ACC112 (cell line): ENCODE measurements at regions not wholly inside any gene's neighbourhood (a gene's known extent, or its start where the extent isn't known, plus 50 kb on each side); places are given as distances from the start of the nearest gene placed in this dataset.

Experiments
- H2AFZ ChIP-seq: fragments of 200-600 bp; sonication (generic); one replicate; pipeline ENCODE4 v1.6.0; 2017; ENCODE audit warnings: antibody characterized with exemption, low read length; ENCODE audit not compliant: unreplicated experiment
- H3K27ac ChIP-seq: fragments of 200-600 bp; sonication (generic); 2 replicates; pipeline ENCODE4 v1.5.1; 2014; ENCODE audit warnings: low read depth, mild to moderate bottlenecking, antibody characterized with exemption, low read length, moderate library complexity
- H3K27me3 ChIP-seq: fragments of 200-600 bp; sonication (generic); 2 replicates; pipeline ENCODE4 v1.6.1; 2014; ENCODE audit warnings: mild to moderate bottlenecking, antibody characterized with exemption, low read length, moderate library complexity, mixed read lengths; ENCODE audit not compliant: insufficient read depth
- H3K36me3 ChIP-seq: fragments of 200-600 bp; sonication (generic); 2 replicates; pipeline ENCODE4 v1.6.1; 2016; ENCODE audit warnings: mild to moderate bottlenecking, antibody characterized with exemption, low read length, moderate library complexity, mixed read lengths; ENCODE audit not compliant: insufficient read depth
- H3K4me1 ChIP-seq: fragments of 200-600 bp; sonication (generic); one replicate; pipeline ENCODE4 v1.6.1; 2016; ENCODE audit warnings: low read length, mixed read lengths; ENCODE audit not compliant: insufficient read depth, unreplicated experiment, control insufficient read depth
- H3K4me3 ChIP-seq: fragments of 200-600 bp; sonication (generic); 2 replicates; pipeline ENCODE4 v1.5.1; 2014; ENCODE audit warnings: mild to moderate bottlenecking, low read depth, low read length
- H3K79me2 ChIP-seq: fragments of 200-600 bp; sonication (generic); one replicate; pipeline ENCODE4 v1.6.0; 2016; ENCODE audit warnings: low read length; ENCODE audit not compliant: control insufficient read depth, unreplicated experiment, insufficient read depth

DNA sequence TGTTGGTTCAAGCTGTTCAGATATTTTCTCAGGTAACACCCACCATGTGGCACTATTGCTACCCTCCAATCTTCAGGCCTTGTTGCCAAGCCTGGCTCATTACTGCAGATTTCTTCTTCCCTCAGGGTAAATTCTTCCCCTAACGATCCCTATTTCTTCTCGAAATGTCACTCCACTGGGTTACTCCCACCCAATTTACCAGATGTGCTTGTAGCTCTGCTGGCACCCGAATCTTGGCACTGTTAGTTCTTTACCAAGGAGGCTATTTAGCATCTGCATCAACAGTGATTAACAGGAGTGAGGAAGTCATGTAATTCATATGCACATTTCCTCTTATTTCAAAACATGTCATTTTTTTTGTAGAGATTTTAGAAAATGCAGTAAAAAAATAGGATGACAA lies 217.1 kb upstream of the CYRIA start:
- Histone ChIP-seq H3K4me3 (no peak overlapping the region), H2AFZ (no peak overlapping the region), H3K36me3 (no peaks in the 10 kb centered on the region), H3K79me2 (no peaks in the 10 kb centered on the region), H3K27ac (no peak overlapping the region), H3K4me1 (no peaks in the 10 kb centered on the region), H3K27me3 (no peaks in the 10 kb centered on the region)

DNA sequence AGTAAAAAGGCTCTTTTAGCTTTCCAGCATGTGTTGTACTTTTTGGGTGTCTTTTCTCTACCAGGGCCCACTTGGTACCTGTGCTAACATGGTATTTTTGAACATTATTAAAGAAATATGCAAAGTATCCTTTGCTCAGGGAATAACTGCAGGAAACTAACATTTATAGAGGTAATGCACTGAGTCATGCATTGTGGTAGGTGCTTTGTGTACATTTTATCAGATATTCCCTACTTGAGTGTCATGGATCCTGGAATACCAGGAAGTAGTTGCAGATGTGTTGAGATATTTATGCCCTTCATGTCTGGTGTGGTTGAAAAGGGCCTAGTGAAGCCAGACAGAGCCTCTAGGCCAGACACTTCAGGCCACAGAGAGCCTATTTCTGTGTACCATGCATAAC lies 215.5 kb upstream of the CYRIA start:
- Histone ChIP-seq H3K27ac (no peak overlapping the region), H3K36me3 (no peaks in the 10 kb centered on the region), H3K27me3 (no peaks in the 10 kb centered on the region), H3K79me2 (no peaks in the 10 kb centered on the region), H3K4me1 (no peaks in the 10 kb centered on the region), H3K4me3 (no peak overlapping the region), H2AFZ (no peak overlapping the region)

DNA sequence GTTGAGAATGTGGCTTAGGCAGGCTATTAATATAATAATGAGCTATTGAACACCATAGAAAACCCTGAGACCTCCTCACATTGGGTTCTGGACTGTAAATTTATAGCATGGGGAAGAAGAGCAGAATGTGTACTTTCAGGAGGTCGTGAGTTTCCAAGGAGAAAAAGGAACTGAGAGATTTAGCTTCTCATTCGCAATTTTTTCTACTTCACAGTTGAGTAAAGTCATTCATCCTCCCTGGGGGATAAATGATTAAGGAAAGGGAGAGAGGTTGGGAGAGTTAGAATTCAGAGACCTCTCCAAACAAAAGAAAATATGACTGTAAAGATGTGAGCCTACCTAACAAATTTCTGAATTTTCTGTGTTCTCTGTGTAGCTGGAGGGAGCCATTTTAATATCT lies 205.8 kb upstream of the CYRIA start:
- Histone ChIP-seq H2AFZ (no peak overlapping the region), H3K27ac (no peak overlapping the region), H3K4me1 (no peaks in the 10 kb centered on the region), H3K36me3 (no peaks in the 10 kb centered on the region), H3K4me3 (no peak overlapping the region), H3K27me3 (no peaks in the 10 kb centered on the region), H3K79me2 (no peaks in the 10 kb centered on the region)

DNA sequence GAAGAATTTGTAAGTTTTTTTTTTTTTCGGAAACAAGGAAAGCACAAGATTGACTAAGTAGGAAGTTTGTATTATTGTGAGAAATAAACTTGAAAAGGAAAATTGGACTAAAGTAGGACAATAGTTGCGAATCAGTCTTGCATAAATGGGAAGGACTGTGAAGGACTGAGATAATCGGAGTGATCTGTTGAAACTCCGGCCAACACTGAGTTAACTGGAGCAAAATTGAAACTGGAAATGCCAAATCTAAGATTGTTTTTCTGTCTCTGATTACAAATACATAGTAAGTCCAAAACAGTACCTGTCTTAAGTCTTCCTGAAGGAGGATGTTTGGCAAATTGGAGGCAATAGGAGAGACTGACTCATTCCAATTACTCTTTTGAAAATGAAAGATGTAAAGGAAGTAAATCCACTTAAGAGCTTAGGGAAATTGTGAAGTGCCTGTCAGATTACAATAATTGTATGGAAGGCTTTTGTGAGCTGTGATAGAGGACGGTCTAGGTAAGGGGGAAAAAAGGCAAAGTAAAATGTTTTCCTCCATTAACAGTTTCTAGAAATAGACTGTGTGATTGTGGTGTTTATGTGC lies 204.9 kb upstream of the CYRIA start:
- Histone ChIP-seq H2AFZ (no peak overlapping the region), H3K27me3 (no peaks in the 10 kb centered on the region), H3K4me3 (no peak overlapping the region), H3K79me2 (no peaks in the 10 kb centered on the region), H3K4me1 (no peaks in the 10 kb centered on the region), H3K36me3 (no peaks in the 10 kb centered on the region), H3K27ac (no peak overlapping the region)

DNA sequence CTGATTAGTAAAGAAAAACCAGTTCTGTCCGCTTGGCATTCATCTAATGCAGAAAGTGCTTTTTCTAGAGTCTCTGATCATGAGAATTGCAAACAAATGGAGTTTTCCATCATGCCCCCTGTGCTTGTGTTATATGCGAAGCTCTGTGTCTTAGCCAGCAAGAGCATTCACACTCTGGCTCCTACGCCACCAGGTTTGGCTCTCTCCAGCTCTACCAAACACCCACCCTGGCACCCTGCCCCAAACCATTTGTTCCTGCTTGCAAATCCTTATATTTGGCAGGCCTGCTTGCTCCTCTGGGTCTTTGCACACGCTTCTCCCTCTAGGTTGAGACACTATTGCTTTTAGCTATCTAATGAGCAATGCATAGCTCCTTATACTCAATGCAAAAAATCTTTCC lies 204.1 kb upstream of the CYRIA start:
- Histone ChIP-seq H3K79me2 (no peaks in the 10 kb centered on the region), H3K27me3 (no peaks in the 10 kb centered on the region), H3K4me1 (no peaks in the 10 kb centered on the region), H3K4me3 (no peak overlapping the region), H3K27ac (no peak overlapping the region), H2AFZ (no peak overlapping the region), H3K36me3 (no peaks in the 10 kb centered on the region)

DNA sequence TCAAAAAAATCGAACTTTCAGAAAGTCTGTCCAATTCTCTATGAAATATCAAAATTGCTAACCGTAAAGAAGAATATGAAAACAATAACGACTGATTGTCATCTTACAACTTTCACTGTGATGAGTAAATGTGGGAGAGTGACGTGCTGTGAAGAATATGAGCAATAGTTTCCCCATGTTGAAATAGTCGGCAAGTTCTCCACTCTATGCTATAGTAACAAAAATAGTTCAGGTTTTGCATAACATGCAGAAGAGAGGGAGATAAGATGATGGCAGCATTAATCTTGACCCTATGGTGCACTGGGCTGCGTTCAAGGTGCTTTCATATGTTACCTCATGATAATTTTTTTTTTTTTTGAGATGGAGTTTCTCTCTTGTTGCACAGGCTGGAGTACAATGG lies 196.8 kb upstream of the CYRIA start:
- Histone ChIP-seq H3K4me1 (no peaks in the 10 kb centered on the region), H3K79me2 (no peaks in the 10 kb centered on the region), H3K27me3 (no peaks in the 10 kb centered on the region), H3K4me3 (no peak overlapping the region), H3K27ac (no peak overlapping the region), H3K36me3 (no peaks in the 10 kb centered on the region), H2AFZ (no peak overlapping the region)

DNA sequence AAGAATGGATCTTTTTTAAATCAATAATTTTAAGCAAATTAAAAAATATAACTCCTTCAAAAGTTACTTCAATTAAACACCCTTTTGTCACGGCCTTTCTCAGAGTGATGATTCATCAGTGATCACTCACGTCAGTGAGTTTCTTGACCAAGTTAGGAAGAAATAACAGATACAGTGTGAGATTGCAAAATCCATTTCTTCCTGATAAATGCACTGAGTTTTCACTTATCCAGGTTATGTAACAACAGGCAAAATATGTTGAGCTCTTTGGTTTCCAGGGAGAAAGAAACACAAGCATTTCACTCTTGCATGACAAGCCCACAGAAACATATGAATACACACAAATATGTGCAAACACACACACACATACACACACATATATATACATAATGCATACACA lies 195.9 kb upstream of the CYRIA start:
- Histone ChIP-seq H3K27ac (no peak overlapping the region), H3K4me3 (no peak overlapping the region), H3K4me1 (no peaks in the 10 kb centered on the region), H3K36me3 (no peaks in the 10 kb centered on the region), H3K79me2 (no peaks in the 10 kb centered on the region), H2AFZ (no peak overlapping the region), H3K27me3 (no peaks in the 10 kb centered on the region)

DNA sequence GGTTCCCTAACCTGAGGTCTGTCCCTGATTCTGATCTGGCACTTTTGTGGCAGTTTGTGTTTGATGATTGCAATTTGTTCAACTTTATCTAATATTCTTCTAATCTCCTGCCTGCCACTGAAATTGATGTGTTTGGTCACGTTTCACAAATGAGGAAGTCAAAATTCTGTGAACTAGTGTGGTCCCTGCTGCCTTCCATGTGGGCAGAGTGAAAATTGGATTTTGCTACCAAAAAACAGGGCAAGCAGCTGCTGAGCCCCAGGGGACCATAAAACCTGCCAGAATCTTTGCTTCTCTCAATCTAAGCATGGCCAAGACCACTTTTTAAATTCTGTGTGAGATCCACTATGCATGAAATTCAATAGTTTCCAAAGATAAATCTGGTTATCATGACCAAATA lies 195.5 kb upstream of the CYRIA start:
- no peak overlapping the region for H3K4me3 ChIP-seq
- H2AFZ ChIP-seq: no peak overlapping the region
- no peaks in the 10 kb centered on the region for H3K27me3 ChIP-seq
- no peak overlapping the region for H3K27ac ChIP-seq
- no peaks in the 10 kb centered on the region for H3K79me2 ChIP-seq
- no peaks in the 10 kb centered on the region for H3K36me3 ChIP-seq
- no peaks in the 10 kb centered on the region for H3K4me1 ChIP-seq

DNA sequence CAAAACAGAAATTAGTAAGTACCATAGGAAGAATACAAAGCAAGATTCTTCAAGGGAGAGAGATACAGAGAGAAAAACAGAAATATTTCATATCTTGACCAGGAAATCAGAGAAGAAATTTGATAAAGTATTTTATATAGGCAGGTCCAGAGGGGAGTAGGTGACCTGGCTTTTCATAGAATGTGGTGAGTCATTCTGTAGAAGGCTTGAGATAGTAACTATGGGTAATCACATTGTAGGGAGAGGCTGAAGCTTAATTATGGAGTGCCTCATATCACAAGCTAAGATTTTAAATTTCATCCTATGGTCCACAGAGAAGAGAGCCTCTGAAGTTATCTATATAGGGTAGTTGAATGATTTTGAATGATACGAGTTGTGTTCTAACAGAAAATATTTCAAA lies 195.0 kb upstream of the CYRIA start:
- Histone ChIP-seq H3K4me3 (no peak overlapping the region), H2AFZ (no peak overlapping the region), H3K27ac (no peak overlapping the region), H3K27me3 (no peaks in the 10 kb centered on the region), H3K4me1 (no peaks in the 10 kb centered on the region), H3K79me2 (no peaks in the 10 kb centered on the region), H3K36me3 (no peaks in the 10 kb centered on the region)

DNA sequence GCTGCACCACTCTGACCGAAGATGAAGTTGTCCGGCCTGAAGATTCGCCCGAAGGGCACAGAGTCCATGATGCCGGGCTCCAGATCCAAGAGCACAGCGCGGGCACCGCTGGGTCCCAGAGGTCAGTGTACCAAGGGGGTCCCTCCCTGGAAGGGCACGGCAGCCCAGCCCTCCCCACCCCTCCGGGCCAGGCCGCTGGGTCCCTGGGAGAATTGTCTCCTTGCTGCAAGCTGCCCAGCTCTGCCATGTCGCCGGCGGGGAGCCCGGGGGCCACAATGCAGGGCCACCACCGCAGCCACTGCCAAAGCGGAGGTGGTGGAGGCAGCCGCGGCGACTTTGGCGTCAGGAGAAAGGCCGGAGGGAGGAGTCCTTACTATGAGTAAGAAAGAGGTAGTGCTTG lies 189.5 kb upstream of the CYRIA start:
- no peak overlapping the region for H3K27ac ChIP-seq
- H3K4me3 ChIP-seq: no peak overlapping the region
- no peak overlapping the region for H2AFZ ChIP-seq
- no peaks in the 10 kb centered on the region for H3K36me3 ChIP-seq
- H3K79me2 ChIP-seq: no peaks in the 10 kb centered on the region
- H3K4me1 ChIP-seq: no peaks in the 10 kb centered on the region
- no peaks in the 10 kb centered on the region for H3K27me3 ChIP-seq

DNA sequence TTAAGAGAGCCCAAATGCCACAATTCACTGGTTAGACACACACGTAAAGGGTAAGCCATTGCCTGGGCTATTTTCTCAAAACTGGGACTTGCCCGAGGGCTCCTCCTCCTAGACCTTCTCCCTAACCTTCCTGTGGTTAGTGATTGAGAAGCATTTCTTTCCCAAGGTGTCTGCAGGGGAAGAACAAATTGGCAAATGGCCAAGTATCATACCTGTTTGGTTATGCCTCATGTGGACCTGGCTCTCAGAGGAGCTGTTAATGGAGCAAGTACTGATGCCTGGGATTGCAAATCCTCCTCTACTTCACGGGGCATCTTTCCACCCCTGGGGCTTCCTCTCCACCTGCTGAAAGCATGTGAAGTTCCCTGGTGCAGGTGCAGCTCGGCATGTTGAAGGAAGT lies 187.5 kb upstream of the CYRIA start:
- H3K79me2 ChIP-seq: no peaks in the 10 kb centered on the region
- H3K36me3 ChIP-seq: no peaks in the 10 kb centered on the region
- H3K4me1 ChIP-seq: no peaks in the 10 kb centered on the region
- H2AFZ ChIP-seq: no peak overlapping the region
- H3K27me3 ChIP-seq: no peaks in the 10 kb centered on the region
- H3K4me3 ChIP-seq: no peak overlapping the region
- no peak overlapping the region for H3K27ac ChIP-seq
